ENCODE measurements at regions not wholly inside any gene's neighbourhood (a gene's known extent, or its start where the extent isn't known, plus 50 kb on each side); places are given as distances from the start of the nearest gene placed in this dataset.

- no peak overlapping the region for H3K27ac ChIP-seq (ENCODE audit: low read depth, low read length, poor library complexity, severe bottlenecking)
- H3K9ac ChIP-seq (ENCODE audit: low read length) = no peak overlapping the region
Observed at GRCh38 chr3:106635271-106635670, 742.0 kb upstream of the CCDC54 start.

GRCh38 chr3:106635826-106636225 lies 741.4 kb upstream of the CCDC54 start:
- Histone ChIP-seq H3K27me3 (ENCODE audit: insufficient read depth, low read length) (no peaks in the 10 kb centered on the region), H3K36me3 (ENCODE audit: insufficient read depth, low read length) (no peaks in the 10 kb centered on the region), H3K79me2 (ENCODE audit: insufficient read depth, low read length) (no peaks in the 10 kb centered on the region), H3K4me1 (ENCODE audit: insufficient read depth, low read length, severe bottlenecking) (no peaks in the 10 kb centered on the region), H3K9me3 (ENCODE audit: low read length) (no peaks in the 10 kb centered on the region), H3K4me3 (ENCODE audit: low read depth, low read length, poor library complexity, severe bottlenecking) (no peak overlapping the region), H3K9me2 (ENCODE audit: low read depth, low read length) (no peaks in the 10 kb centered on the region), H4K20me1 (ENCODE audit: insufficient read depth, low read length) (no peaks in the 10 kb centered on the region), H2AFZ (ENCODE audit: low read length) (no peak overlapping the region), H3K9ac (ENCODE audit: low read length) (no peak overlapping the region), H3F3A (ENCODE audit: insufficient read depth, low read length) (no peaks in the 10 kb centered on the region), H3K27ac (ENCODE audit: low read depth, low read length, poor library complexity, severe bottlenecking) (no peak overlapping the region), H3K4me2 (ENCODE audit: low read length) (no peak overlapping the region)
- no peak for TF ChIP-seq CTCF (IDR thresholded peaks at IDR 0.05; ENCODE audit: low read length)

More at GRCh38 chr3:106635271-106635670, 742.0 kb upstream of the CCDC54 start:
- Histone ChIP-seq H3K9me2 (ENCODE audit: low read depth, low read length) (no peaks in the 10 kb centered on the region), H3K4me1 (ENCODE audit: insufficient read depth, low read length, severe bottlenecking) (no peaks in the 10 kb centered on the region), H3K79me2 (ENCODE audit: insufficient read depth, low read length) (no peaks in the 10 kb centered on the region), H3K27me3 (ENCODE audit: insufficient read depth, low read length) (no peaks in the 10 kb centered on the region), H3K4me3 (ENCODE audit: low read depth, low read length, poor library complexity, severe bottlenecking) (no peak overlapping the region), H4K20me1 (ENCODE audit: insufficient read depth, low read length) (no peaks in the 10 kb centered on the region), H3K9me3 (ENCODE audit: low read length) (no peaks in the 10 kb centered on the region), H3K4me2 (ENCODE audit: low read length) (no peak overlapping the region), H3K36me3 (ENCODE audit: insufficient read depth, low read length) (no peaks in the 10 kb centered on the region), H2AFZ (ENCODE audit: low read length) (no peak overlapping the region), H3F3A (ENCODE audit: insufficient read depth, low read length) (no peaks in the 10 kb centered on the region)
- TF ChIP-seq EZH2 (IDR thresholded peaks at IDR 0.05; ENCODE audit: borderline replicate concordance, low read length) (no peak), CTCF (IDR thresholded peaks at IDR 0.05; ENCODE audit: low read length) (no peak)

GRCh38 chr3:106640353-106640752 lies 736.9 kb upstream of the CCDC54 start:
- H4K20me1 ChIP-seq (ENCODE audit: insufficient read depth, low read length) = no peaks in the 10 kb centered on the region
- H3K9me2 ChIP-seq (ENCODE audit: low read depth, low read length) = no peaks in the 10 kb centered on the region
- no peak overlapping the region for H3K4me3 ChIP-seq (ENCODE audit: low read depth, low read length, poor library complexity, severe bottlenecking)
- no peaks in the 10 kb centered on the region for H3F3A ChIP-seq (ENCODE audit: insufficient read depth, low read length)
- H3K79me2 ChIP-seq (ENCODE audit: insufficient read depth, low read length) = no peaks in the 10 kb centered on the region
- no peak overlapping the region for H3K4me2 ChIP-seq (ENCODE audit: low read length)
- H3K36me3 ChIP-seq (ENCODE audit: insufficient read depth, low read length) = no peaks in the 10 kb centered on the region
- no peaks in the 10 kb centered on the region for H3K27me3 ChIP-seq (ENCODE audit: insufficient read depth, low read length)
- H3K4me1 ChIP-seq (ENCODE audit: insufficient read depth, low read length, severe bottlenecking) = no peaks in the 10 kb centered on the region
- H3K9me3 ChIP-seq (ENCODE audit: low read length) = no peaks in the 10 kb centered on the region
- TF ChIP-seq EZH2 (IDR thresholded peaks at IDR 0.05; ENCODE audit: borderline replicate concordance, low read length) (no peak), CTCF (IDR thresholded peaks at IDR 0.05; ENCODE audit: low read length) (no peak)
- H3K27ac ChIP-seq (ENCODE audit: low read depth, low read length, poor library complexity, severe bottlenecking) = no peak overlapping the region
- H3K9ac ChIP-seq (ENCODE audit: low read length) = no peak overlapping the region
- no peak overlapping the region for H2AFZ ChIP-seq (ENCODE audit: low read length)

All from OCI-LY1 (cell line).